Ascending aorta (tissue), 2 donors: ENCODE measurements at regions not wholly inside any gene's neighbourhood (a gene's known extent, or its start where the extent isn't known, plus 50 kb on each side); places are given as distances from the start of the nearest gene placed in this dataset.

Experiments used
- DNase-seq, 2 donors: peaks; one replicate each; pipeline ENCODE4 v3.0.0-alpha.2; 2019; ENCODE audit warnings: low spot score in 2 of 2
- H3K27ac ChIP-seq, 2 donors: fragments of 200-600 bp; sonication (generic); one replicate each; pipeline ENCODE4 v1.5.1; 2016 to 2017; ENCODE audit warnings: mild to moderate bottlenecking in 1 of 2
- H3K27me3 ChIP-seq: fragments of 200-600 bp; sonication (generic); one replicate; pipeline ENCODE4 v1.5.1; 2017
- H3K36me3 ChIP-seq, 2 donors: fragments of 200-600 bp; sonication (generic); one replicate each; pipeline ENCODE4 v1.5.1; 2016
- H3K4me1 ChIP-seq, 2 donors: fragments of 200-600 bp; sonication (generic); one replicate each; pipeline ENCODE4 v1.5.1; 2016 to 2017; ENCODE audit warnings: mild to moderate bottlenecking in 1 of 2
- H3K4me3 ChIP-seq, 2 donors: fragments of 200-600 bp; sonication (generic); one replicate each; pipeline ENCODE4 v1.5.1; 2016 to 2017; ENCODE audit warnings: mild to moderate bottlenecking in 1 of 2
- H3K9me3 ChIP-seq, 2 donors: fragments of 200-600 bp; sonication (generic); one replicate each; pipeline ENCODE4 v1.5.1; 2016
- intact Hi-C: fragments of 100-400 bp; cut with DNase I; formaldehyde crosslinking; loops from one replicate; pipeline ENCODE4 v1.15.1; 2023
- TF ChIP-seq, protein P1 (sequence below), 3 experiments: fragments of 200-600 bp in 2 of 3; fragments of 450-650 bp in 1 of 3; sonication (generic) in 2 of 3; IDR thresholded peaks; one replicate each; pipeline ENCODE4 v1.5.1; 2016 to 2019; ENCODE audit warnings: antibody characterized with exemption in 3 of 3, mild to moderate bottlenecking in 1 of 3, moderate library complexity in 1 of 3

DNA sequence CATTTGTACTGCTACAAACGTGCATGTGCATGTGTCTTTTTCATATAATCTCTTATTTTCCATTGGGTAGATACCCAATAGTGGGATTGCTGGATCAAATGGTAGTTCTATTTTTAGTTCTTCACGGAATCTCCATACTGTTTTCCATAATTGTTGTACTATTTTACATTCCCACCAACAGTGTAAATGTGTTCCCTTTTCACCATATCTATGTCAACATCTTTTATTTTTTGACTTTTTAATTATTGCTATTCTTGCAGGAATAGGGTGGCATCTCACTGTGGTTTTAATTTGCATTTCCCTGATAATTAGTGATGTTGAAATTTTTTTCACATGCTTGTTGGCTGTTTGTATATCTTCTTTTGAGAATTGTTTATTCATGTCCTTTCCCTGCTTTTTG lies 59.3 kb upstream of the PACRGL start:
- no peaks in the 10 kb centered on the region for H3K9me3 ChIP-seq
- H3K27me3 ChIP-seq: no peaks in the 10 kb centered on the region
- intact Hi-C loops: no loop called here
- TF ChIP-seq, protein P1, sequence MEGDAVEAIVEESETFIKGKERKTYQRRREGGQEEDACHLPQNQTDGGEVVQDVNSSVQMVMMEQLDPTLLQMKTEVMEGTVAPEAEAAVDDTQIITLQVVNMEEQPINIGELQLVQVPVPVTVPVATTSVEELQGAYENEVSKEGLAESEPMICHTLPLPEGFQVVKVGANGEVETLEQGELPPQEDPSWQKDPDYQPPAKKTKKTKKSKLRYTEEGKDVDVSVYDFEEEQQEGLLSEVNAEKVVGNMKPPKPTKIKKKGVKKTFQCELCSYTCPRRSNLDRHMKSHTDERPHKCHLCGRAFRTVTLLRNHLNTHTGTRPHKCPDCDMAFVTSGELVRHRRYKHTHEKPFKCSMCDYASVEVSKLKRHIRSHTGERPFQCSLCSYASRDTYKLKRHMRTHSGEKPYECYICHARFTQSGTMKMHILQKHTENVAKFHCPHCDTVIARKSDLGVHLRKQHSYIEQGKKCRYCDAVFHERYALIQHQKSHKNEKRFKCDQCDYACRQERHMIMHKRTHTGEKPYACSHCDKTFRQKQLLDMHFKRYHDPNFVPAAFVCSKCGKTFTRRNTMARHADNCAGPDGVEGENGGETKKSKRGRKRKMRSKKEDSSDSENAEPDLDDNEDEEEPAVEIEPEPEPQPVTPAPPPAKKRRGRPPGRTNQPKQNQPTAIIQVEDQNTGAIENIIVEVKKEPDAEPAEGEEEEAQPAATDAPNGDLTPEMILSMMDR (IDR thresholded peaks at IDR 0.05): no peak
- H3K27ac ChIP-seq: no peak overlapping the region
- H3K4me1 ChIP-seq: no peaks in the 10 kb centered on the region
- no peak for DNase-seq
- no peak overlapping the region for H3K4me3 ChIP-seq
- no peaks in the 10 kb centered on the region for H3K36me3 ChIP-seq

DNA sequence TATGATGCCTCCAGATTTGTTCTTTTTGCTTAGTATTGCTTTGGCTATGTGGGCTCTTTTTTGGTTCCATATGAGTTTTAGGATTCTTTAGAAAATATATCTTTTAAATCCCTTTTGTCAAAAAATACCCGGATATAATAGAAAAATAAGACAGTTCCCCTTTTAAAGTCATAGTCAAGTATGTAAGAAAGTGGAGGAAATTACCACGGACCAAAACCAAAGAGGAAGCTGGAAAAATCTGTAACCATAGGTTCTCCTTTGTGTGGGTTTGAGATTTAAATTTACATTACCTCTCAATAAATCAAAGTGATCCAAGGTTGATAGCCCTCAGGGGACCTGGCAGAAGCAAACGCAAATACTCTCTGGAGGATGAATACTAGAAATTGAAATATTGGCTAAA lies 58.3 kb upstream of the PACRGL start:
- intact Hi-C loops: no loop called here

DNA sequence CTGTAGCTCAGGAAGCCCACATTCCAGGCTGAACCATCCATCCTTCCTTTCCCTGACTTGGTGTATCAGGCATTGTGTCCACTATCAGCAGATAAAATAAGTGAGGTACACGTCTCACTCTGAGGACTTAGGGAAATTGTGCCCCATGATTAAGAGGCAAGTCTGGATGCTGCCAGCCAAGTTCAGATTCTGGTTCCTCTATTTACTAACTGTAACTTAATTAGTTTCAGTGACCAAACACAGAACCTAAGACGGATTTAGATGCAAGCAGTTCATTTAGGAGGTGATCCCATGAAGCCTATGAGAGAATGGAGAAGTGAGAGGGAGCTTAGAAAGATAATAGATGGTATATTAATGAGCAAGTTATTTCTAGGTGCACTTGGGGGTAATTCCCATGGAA lies 56.6 kb upstream of the PACRGL start:
- Histone ChIP-seq H3K27ac (no peak overlapping the region), H3K4me1 (no peaks in the 10 kb centered on the region), H3K27me3 (no peaks in the 10 kb centered on the region), H3K9me3 (no peaks in the 10 kb centered on the region), H3K36me3 (no peaks in the 10 kb centered on the region), H3K4me3 (no peak overlapping the region)
- intact Hi-C loops: no loop called here
- DNase-seq: no peak
- TF ChIP-seq, protein P1 (IDR thresholded peaks at IDR 0.05): no peak

More for the DNA sequence above, 58.3 kb upstream of the PACRGL start:
- DNase-seq: no peak
- H3K36me3 ChIP-seq: no peaks in the 10 kb centered on the region
- no peak overlapping the region for H3K27ac ChIP-seq
- H3K27me3 ChIP-seq: no peaks in the 10 kb centered on the region
- no peaks in the 10 kb centered on the region for H3K4me1 ChIP-seq
- TF ChIP-seq, protein P1 (IDR thresholded peaks at IDR 0.05): no peak
- no peak overlapping the region for H3K4me3 ChIP-seq
- no peaks in the 10 kb centered on the region for H3K9me3 ChIP-seq

DNA sequence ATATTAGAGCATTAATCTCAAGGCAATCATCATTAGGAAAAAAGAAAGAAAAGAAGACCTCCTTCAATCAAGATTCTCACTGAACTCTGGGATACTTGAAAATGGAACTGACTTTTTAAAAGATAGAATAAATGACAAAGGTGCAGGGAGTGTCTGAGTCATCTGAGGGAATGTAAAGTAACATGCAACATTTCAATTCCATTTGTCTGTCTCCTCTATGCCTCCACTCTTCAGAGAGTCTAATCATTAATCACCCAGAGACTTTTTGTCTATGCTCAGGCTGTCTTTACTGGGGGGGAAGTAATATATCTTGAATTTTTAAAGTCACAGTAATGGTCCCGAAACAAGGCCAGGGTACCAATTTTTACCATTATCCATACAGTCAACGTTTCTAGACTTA lies 55.0 kb upstream of the PACRGL start:
- Histone ChIP-seq H3K9me3 (no peaks in the 10 kb centered on the region), H3K4me1 (no peaks in the 10 kb centered on the region), H3K27me3 (no peaks in the 10 kb centered on the region), H3K36me3 (no peaks in the 10 kb centered on the region), H3K27ac (no peak overlapping the region), H3K4me3 (no peak overlapping the region)
- intact Hi-C loops: no loop called here
- TF ChIP-seq, protein P1 (IDR thresholded peaks at IDR 0.05): no peak
- DNase-seq: no peak

DNA sequence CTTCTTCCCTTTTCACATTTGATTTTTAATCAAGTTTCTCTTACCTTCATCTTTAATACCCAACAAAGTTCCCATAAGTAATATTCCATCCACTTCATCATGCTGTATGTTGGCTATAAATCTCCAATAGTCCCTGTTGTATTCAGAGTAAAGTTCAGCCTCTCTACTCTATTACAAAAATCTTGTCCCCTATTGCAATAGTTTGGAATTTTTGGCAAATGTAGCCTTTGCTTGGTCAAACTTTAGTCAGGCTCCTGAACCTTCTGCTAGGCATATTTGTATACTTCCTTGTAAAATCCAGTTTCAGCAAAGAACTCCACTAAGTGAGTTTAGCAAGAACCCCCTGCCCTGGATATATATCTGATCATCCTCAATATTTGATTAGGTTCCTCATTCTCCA lies 54.0 kb upstream of the PACRGL start:
- H3K9me3 ChIP-seq: no peaks in the 10 kb centered on the region
- no peak for DNase-seq
- H3K4me3 ChIP-seq: no peak overlapping the region
- H3K36me3 ChIP-seq: no peaks in the 10 kb centered on the region
- TF ChIP-seq, protein P1 (IDR thresholded peaks at IDR 0.05): no peak
- H3K27me3 ChIP-seq: no peaks in the 10 kb centered on the region
- no peak overlapping the region for H3K27ac ChIP-seq
- H3K4me1 ChIP-seq: no peaks in the 10 kb centered on the region
- intact Hi-C loops: no loop called here
